Renal cortical epithelial cell (primary cell): ENCODE measurements at regions not wholly inside any gene's neighbourhood (a gene's known extent, or its start where the extent isn't known, plus 50 kb on each side); places are given as distances from the start of the nearest gene placed in this dataset.
"Not testable (repeated sequence)": the region's sequence is repeated elsewhere in the genome, so short reads cannot be mapped to it uniquely, and the experiment has no call there.

Experiments
- DNase-seq: peaks from one replicate; pipeline ENCODE4 v3.0.0-alpha.2; 2011; ENCODE audit warnings: low read depth

DNA sequence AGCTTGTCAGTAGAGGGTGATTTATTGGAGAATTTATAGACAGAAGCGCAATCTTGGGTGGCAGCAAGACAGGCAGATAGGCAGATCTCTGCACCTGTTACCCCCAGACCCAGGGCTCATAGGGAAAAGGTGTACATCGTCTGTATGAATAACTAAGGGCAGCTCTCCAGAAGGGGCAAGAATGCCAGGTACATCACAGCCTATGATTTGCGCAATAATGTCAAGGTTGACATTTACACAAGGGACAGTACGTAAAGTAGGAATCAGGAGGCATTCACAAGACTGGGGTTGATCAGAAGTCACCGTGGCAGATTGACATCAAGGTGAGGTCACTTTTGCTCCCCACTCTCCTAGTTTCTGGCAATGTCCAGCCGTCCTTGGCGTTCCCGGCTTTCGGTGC lies 524.1 kb downstream of the TRIML1 start:
- no peak for DNase-seq

DNA sequence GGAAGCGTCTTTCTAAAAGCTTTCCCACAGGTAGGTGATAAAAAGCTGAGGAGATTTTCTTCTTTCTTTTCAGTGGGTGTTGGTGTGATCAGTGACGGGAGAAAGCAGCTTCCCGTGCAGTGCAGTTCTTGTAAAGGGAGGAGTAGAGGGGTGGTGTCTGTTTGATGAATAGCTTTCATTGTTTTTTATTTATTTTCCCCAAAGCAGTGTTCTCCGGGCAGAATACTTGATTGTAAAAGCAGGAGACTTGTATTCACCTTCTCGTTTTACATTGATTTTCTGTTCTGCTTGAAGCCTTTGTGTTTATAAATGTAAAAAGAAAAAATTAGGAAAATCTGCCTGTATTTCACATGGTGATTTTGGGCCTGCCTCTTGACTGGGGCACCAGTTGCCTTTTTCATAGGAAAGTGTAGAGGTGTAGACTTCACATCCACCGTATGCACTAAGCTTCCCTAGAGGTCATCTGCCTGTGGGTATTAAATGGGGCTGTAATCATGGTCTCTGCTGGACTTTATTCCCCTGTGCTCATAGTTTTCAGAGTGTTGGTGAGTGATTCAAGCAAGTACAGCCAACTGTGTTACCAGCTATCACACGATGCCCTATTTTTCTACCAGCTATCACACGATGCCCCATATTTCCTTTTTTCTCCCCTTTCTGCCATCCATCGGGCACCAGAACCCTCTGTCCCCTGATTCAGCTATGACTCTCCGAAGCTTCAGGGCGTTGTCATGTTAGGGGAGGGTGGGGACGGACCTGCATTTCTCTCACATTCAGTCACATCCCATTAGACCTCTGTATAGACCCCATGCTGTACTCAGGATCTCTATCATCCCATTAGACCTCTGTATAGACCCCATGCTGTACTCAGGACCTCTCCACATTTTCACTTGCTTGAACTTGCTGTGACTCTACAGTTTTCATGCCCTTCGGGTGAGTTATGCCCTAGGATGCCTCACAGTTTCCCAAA lies 526.5 kb downstream of the TRIML1 start:
- DNase-seq, result no peak

DNA sequence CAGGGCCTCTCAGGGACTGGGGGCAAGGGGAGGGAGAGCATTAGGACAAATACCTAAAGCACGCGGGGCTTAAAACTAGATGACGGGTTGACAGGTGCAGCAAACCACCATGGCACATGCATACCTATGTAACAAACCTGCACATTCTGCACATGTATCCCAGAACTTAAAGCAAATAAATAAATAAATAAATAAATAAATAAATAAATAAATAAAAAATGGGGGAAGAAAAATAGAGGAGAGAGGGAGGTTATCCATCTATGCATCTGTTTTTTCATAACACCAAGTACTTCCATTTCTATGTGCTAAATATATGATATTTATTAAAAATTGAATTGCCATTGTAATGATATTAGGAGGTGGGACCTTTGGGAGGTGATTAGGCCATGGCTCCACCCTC lies 539.5 kb downstream of the TRIML1 start:
- DNase-seq, result not testable (repeated sequence)

DNA sequence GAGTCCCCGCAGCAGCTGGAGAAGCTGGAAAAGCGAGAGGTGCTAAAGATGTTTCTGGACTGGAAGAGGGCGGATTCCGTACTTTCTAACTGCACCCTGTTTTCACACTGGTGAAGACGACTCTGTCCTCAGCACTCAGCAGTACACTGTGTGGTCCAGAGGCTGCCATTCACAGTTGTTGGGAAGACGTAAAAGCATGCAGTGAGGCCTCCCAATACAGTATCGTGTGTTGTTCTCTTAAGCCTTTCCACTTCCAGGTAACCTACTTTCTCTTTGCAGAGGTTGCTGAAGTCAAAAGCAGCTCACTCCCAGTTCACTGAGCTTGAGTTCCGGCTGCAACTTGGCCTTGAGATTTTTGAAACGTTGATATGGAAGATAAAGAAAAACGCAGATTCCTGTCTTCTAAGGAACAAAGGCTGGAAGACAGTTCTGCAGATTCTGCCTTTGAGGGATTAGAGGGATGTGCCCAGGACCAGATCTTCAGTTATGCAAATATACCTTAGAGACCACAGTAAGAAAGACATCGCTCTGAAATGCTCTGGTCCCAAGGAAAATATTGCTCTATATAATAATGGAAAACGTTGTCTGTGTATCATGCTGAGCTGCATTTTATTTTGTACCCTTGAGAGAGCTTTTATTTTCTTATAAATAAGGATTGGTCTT lies 540.9 kb downstream of the TRIML1 start:
- DNase-seq, result no peak

DNA sequence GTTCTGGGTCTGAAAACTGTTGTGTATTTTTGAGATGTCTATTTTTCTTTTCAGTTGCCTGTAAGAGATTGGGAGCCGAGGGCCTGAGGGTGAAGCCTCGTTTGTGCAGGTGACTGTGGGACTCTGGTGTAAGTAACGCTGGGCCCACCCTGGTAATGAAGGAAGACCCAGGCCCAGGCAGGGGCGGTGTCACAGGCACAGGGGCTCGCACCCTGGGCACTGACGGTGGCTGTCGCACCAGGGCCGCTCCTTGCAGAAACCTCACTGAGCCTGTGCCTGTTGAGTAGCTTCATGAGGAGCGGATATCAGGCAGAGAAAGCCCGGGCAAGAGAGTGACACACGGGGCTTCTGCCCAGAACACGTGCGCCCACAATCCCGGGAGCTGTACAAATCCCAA lies 541.4 kb downstream of the TRIML1 start:
- DNase-seq, result no peak

DNA sequence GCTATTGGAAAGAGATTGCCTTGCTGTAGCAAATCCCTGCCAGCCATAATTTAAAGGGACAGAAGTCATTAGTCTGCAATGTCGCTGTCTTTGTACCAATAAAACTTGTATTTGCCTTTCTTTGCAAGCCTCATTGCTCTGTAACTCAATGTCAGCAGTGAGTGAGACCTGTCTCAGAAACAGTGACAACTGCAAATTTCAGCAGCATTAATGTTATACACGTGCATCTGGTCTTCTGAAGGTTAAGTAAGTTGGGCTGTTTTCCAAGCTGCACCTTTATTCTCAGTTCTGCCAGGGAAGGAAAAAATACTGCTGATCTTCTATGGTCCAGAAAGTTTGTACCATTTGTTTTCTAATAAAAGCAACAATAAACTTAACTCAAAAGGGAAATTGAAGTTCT lies 543.1 kb downstream of the TRIML1 start:
- DNase-seq, result no peak

DNA sequence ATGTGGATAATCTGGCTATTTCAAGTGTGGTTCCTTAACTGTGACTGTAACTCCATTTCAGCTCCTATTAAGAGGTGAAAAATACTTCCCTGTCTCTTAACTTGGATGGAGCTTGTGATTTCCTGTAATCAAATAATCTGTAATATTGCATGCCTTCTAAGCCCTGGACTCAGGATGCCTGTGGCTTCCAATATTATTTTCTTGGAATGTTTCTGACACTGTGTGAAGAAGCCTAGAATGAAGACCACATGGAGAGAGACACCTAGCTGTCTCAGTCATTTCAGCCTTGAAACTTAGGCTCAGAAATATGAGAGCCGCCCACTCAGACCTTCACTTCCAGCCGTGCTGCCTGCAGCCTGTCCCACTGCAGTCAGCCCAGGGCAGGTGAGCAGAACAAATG lies 544.3 kb downstream of the TRIML1 start:
- no peak for DNase-seq

DNA sequence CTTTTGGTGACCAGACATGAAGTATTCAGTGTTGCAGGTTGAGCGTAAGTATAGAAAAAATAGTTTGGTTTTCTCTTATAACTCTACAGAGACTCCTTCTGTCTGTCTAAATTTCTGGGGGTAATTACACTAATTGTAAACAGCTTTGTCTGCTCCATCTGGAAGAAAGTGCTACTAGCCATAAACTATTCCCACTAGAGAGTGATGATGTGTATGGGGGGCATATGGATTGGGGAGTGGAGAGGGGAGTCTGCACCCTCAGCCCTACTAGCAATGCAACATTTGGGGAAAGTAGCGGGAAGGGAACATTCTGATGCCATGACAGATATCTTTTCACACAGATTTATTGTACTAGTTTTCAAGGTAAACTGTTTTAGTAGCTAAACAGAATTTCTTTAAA lies 549.7 kb downstream of the TRIML1 start:
- no peak for DNase-seq

DNA sequence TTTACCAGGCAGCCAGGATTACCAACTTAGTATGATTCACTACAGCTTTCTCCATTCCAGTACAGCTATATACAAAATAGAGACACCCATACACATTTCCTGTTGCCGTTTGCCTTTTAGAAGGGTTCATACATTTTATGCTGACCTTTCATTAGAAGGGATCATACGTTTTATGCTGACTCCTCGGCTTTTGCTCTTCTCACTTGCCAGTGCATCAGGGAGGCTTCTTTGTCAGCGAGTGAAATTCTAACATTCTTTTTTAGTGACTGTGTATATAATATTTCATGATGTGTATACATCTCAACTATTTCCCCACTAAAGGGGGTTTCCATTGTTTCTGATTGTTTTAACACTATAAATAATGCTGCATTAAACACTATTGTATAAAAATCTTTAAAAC lies 552.6 kb downstream of the TRIML1 start:
- peak; percentile 2 for DNase-seq

DNA sequence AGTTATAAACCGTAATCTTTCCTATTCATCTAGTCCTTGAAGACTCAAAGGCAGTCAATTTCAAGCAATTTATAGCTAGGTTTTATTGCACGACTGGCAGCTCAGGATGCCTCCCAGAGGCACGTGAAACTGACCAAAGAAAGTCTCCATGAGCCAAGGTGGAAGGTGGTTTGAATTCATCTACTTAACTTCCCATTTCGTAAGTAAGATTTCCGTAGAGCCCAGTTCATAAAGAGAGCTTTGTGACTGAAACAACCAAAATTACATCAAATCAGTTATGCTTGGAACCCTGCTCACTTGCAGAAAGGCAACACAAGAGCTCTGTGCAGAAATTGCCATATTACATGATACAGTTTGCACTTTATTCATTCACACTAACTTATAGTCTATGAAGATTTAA lies 556.0 kb downstream of the TRIML1 start:
- no peak for DNase-seq

DNA sequence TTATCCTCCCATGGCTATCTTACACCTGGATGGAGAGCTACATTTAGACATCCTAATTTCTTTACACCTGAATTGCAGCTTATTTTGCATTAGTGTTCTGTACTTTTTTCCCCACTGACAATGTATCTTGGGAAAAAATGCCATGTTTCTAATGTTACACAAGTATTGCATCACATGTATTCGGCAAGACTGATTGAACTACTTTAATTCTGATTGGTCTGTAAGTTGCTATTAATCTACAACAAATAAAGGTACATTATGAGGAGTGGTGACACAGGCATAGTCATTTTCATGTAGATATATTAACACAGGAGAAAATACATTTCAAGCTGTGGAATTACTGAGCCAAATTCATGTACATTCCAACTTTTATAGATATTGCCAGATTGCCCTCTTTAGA lies 558.0 kb downstream of the TRIML1 start:
- DNase-seq, result no peak

DNA sequence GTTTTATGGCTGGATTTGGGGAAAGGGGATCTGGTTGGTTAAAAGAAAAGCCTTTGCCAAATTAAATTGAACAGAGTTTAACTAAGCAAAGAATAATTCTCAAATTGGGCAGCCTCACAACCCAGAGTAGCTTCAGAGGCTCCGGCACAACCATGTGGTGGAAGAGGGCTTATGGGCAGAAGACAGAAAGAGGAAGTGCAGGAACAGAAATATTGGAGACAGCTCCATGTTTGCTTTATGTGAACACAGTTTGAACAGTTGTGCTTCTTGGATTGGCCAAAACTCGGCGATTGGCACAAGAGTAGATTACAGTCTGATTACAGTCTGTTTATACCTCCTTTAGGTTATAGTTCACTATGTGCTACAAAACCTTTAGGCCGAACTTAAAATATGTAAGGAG lies 562.7 kb downstream of the TRIML1 start:
- DNase-seq, result no peak

DNA sequence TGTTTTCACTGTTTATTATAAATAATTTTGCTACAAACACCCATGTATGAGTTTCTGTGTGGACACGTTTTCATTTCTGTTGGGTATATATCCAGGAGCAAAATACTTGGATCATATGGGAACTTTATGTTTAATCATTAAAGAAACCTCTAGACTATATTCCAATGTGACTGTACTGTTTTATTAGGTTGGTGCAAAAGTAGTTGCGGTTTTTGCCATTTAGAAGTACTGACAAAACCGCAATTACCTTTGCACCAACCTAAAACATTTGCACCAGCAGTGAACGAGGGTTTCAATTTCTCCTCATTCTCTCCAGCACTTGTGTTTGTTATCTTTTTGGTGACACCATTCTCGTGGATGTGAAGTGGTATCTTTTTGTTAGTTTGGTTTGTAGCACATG lies 565.0 kb downstream of the TRIML1 start:
- no peak for DNase-seq

DNA sequence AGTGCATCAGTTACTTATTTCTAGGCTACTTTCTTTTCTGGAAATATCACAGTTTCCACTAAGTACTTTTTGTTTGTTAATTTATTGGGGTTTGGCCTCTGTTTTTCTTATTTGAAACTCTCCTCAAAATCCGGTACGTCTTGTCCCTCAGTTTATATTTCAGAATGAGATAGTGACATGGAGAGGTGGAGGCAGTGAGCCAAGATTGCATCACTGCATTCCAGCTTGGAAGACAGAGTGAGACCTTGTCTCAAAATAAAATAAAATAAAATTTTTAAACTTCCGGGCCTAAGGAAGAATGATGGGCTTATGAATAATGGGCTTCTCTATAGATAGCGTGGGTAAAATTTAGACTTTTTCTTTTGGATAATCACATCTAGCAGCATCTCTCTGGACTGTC lies 567.8 kb downstream of the TRIML1 start:
- DNase-seq, result no peak

DNA sequence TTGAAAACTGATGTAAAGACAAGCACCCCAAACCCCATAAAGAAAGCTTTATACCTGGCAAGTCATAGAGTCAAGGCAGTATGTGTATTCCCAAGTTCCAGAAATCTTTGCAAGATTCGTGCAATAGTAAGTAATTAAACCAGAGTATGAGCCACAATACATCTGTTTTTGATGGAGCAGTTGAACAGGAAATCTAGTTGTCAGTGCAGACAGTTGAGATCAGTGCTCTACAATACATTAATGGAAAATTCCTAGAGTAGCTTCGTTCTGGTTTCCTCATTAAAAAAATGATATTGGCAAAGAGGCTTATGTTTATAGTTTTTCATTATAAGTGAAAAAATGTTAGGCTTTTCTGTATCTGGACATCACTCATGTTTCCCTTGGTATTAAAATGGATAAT lies 575.3 kb downstream of the TRIML1 start:
- no peak for DNase-seq

DNA sequence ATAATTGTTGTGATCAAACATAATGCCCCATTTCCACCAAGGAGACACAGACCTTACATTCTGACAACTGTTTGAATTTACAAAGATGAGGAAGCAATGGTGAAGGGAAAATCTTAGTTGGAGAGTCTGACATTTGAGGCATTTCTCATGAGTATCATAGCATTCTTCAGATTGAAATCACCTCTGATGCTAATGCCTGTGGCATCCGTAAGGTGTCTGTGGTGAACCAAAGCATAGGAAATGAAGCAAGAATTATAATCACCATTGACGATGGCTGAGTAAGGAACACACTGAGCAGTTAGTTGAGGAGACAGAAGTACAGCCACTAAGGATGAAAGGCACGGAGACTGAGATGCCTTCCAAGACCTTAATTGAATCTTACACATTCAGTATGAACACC lies 575.7 kb downstream of the TRIML1 start:
- DNase-seq, result peak; percentile 93

DNA sequence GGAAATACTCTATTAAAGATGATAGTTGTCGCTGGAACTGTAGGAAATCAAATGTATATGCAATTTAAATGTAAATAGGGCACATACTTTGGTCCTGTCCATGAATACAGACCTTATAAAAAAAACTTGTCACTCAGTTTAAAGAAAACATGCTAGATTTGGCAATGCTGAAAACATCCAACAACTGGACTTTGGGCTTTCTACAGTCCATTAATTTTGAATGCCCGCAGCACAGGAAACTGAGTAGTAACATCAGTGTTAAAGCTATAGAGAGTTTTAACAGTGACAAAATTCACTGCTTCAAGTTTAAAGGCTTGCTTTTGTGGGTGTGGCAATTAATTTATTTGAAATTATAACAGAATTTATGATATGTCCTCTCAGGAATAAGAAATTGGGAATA lies 578.4 kb downstream of the TRIML1 start:
- DNase-seq, result peak; percentile 75

DNA sequence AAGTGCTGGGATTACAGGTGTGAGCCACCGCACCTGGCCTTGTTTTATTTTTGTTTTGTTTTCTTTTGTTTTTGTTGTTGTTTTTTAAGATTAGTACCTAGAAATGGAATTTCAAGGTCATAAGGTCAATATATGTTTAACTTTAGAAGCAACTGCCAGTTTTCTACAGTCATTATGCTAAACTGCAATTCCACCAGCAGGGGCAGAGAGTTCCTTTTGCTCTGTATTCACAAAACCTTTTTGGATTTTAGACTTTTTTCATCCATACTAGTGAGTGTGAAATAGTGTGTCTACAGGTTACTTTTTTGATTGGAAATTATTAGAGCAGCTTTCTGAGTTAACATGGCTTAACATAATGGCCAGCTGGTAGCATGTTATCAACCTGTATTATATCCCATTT lies 580.6 kb downstream of the TRIML1 start:
- no peak for DNase-seq

DNA sequence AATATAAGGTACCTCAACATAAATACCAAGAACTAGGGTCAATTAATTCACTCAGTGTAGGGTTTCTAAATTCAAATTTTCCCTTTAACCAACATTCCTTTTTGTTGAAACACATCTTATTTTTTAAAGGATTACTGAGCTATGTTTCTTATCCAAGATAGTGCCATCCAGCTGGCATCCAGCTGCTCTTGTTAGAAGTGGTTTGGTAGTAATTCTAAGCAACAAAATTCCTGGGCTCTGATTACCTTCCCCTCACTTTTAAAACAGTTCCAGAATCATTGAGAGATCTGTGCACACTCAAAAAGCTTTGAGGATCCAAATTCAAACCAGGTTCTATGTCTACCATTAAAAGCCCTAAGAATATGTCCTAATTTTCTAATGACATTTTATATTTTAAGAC lies 583.7 kb downstream of the TRIML1 start:
- no peak for DNase-seq

DNA sequence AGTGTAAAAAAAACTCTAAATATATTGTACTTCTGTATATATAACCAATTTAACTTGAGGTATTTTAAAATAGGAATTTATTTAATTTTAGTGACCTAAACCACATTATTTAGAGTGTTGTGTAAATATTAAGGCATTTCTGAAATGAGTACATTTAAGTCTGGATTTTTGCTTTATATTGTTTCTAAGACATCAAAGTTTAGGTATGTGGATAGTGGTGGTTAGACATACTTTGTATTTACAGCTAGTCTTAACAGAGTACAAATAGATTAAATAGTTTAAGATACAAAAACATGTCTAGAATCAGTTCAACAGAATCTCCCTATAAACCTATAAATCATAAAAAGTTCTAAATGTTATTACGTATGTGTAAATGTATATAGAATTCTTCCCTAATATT lies 588.5 kb downstream of the TRIML1 start:
- no peak for DNase-seq

DNA sequence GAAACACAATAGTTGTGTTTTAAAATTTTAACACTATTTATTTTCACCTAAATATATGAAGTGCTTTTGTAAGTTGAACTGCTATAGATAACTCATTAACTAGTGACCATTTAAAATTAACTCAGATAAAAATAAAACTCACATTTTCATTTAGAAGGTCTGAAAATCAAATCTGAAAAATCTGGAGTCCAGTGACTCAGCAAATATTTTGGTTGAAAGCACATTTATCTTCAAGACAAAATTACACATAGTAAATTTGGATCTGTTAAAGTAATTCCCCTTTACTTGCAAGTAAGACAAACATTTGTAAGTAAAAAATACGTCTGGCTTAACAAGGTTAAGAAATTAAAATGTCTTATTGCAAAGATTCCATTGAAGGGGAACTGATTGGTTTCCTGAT lies 589.1 kb downstream of the TRIML1 start:
- DNase-seq, result peak; percentile 15

DNA sequence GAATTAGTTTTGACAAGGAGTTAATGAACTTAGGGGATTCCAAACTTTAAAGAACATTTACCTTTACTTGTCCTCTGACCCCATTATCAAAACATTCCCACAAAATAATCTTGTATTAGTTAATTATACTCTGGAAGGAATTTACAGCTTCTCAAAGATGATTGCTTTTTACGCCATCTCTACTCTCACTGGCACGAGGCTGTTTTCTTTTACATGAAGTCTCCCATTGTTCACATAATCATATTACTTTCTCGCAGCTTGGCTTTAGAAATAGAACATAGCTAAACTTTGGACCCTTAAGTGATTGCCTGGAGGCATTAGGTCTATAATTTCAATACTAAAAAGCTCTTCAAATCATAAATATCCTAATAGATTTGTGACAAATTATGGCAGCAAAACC lies 592.9 kb downstream of the TRIML1 start:
- no peak for DNase-seq

DNA sequence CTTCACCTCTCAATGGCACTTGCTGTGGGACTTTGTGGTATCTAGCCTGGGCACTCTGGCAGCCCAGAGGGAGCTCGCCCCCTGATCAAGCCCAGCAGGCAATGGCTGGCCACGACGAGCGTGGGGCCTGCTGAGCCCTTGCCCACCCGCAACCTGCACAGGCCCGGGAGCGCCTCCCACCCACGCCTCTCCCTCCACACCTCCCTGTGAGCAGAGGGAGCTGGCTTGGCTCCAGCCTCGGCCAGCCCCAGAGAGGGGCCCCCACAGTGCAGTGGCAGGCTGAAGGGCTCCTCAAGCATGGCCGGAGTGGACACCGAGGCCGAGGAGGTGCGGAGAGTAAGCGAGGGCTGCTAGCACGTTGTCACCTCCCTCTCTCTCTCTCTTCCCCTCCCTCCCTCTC lies 595.8 kb downstream of the TRIML1 start:
- DNase-seq, result no peak
